ENCODE measurements at regions not wholly inside any gene's neighbourhood (a gene's known extent, or its start where the extent isn't known, plus 50 kb on each side); places are given as distances from the start of the nearest gene placed in this dataset.

DNA sequence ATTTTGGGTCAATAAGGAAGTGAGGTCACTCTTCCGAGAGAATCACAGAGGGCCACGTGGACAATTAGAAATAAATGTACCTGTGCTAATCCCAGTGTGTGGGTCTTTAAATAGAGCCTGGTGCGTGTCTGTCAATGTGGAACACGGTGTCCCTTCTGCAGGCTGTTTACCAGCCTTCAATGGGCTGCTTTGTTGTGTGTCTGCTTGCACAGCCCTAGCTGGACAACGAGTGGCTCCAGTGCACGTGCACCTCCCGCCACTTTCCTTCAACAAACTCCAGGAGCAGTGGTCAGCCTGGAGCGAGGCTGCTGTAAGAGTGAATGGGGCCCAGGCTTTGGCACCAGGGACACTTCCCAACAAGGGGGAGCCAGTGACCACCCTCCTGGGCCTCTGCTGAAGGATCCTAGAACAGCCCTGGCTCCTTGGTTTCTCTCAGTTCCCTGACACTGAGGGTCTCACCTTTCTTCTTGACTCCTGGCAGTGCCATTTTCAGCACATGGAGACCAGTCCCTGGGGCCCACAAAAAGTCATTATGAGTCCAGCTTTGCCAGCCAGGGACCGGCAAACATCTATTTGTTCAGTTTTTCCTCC lies 76.1 kb downstream of the ISG20 start:
- Histone ChIP-seq H3K27me3 (ENCODE audit: control insufficient read depth, insufficient read depth, low read length) (peaks cover 18% of the 10 kb centered on the region), H3K4me3 (ENCODE audit: low read depth, low read length) (no peak overlapping the region), H3K9me3 (ENCODE audit: control insufficient read depth, insufficient read depth, low read length) (no peaks in the 10 kb centered on the region), H3K27ac (ENCODE audit: low read depth, low read length) (no peak overlapping the region)
- TF ChIP-seq CTCF (IDR thresholded peaks at IDR 0.05; ENCODE audit: low read depth, low read length), result no peak
- ChIA-PET POLR2A (no interaction called here), CTCF (no interaction called here)
- no peak for DNase-seq (ENCODE audit: low read depth, low spot score)

GRCh38 chr15:88716543-88717381 lies 77.9 kb downstream of the ISG20 start:
- ChIA-PET POLR2A (no interaction called here), CTCF (interaction anchor here (0.6 kb wide), 1 partner anchor 11 kb away, joined by 3 read pairs; no protein-coding TSS in a partner anchor)
- Histone ChIP-seq H3K4me3 (ENCODE audit: low read depth, low read length) (no peak overlapping the region), H3K27ac (ENCODE audit: low read depth, low read length) (peak overlapping the region; percentile 31), H3K9me3 (ENCODE audit: control insufficient read depth, insufficient read depth, low read length) (no peaks in the 10 kb centered on the region), H3K27me3 (ENCODE audit: control insufficient read depth, insufficient read depth, low read length) (peaks cover 18% of the 10 kb centered on the region)
- DNase-seq (ENCODE audit: low read depth, low spot score), result no peak
- no peak for TF ChIP-seq CTCF (IDR thresholded peaks at IDR 0.05; ENCODE audit: low read depth, low read length)

- ChIA-PET POLR2A (no interaction called here), CTCF (no interaction called here)
- DNase-seq (ENCODE audit: low read depth, low spot score), result no peak
- TF ChIP-seq CTCF (IDR thresholded peaks at IDR 0.05; ENCODE audit: low read depth, low read length), result no peak
- Histone ChIP-seq H3K27me3 (ENCODE audit: control insufficient read depth, insufficient read depth, low read length) (peaks cover 22% of the 10 kb centered on the region), H3K4me3 (ENCODE audit: low read depth, low read length) (no peak overlapping the region), H3K27ac (ENCODE audit: low read depth, low read length) (no peak overlapping the region), H3K9me3 (ENCODE audit: control insufficient read depth, insufficient read depth, low read length) (no peaks in the 10 kb centered on the region)
Observed at GRCh38 chr15:88717382-88718031, 78.7 kb downstream of the ISG20 start.

- DNase-seq (ENCODE audit: low read depth, low spot score), result no peak
- H3K27ac ChIP-seq (ENCODE audit: low read depth, low read length), result no peak overlapping the region
- ChIA-PET POLR2A (interaction anchor here (0.6 kb wide), 1 partner anchor 107 kb away, joined by 7 read pairs; no protein-coding TSS in a partner anchor), CTCF (no interaction called here)
- H3K9me3 ChIP-seq (ENCODE audit: control insufficient read depth, insufficient read depth, low read length), result no peaks in the 10 kb centered on the region
- H3K27me3 ChIP-seq (ENCODE audit: control insufficient read depth, insufficient read depth, low read length), result peaks cover 22% of the 10 kb centered on the region
- no peak overlapping the region for H3K4me3 ChIP-seq (ENCODE audit: low read depth, low read length)
- TF ChIP-seq CTCF (IDR thresholded peaks at IDR 0.05; ENCODE audit: low read depth, low read length), result no peak
Observed at GRCh38 chr15:88718731-88719130, 79.9 kb downstream of the ISG20 start.

- ChIA-PET CTCF (no interaction called here), POLR2A (no interaction called here)
- H3K27me3 ChIP-seq (ENCODE audit: control insufficient read depth, insufficient read depth, low read length), result peaks cover 24% of the 10 kb centered on the region
- no peak overlapping the region for H3K4me3 ChIP-seq (ENCODE audit: low read depth, low read length)
- H3K27ac ChIP-seq (ENCODE audit: low read depth, low read length), result no peak overlapping the region
- DNase-seq (ENCODE audit: low read depth, low spot score), result no peak
- no peaks in the 10 kb centered on the region for H3K9me3 ChIP-seq (ENCODE audit: control insufficient read depth, insufficient read depth, low read length)
- no peak for TF ChIP-seq CTCF (IDR thresholded peaks at IDR 0.05; ENCODE audit: low read depth, low read length)
Observed at GRCh38 chr15:88719654-88720053, 80.8 kb downstream of the ISG20 start.

All from AG04450 (cell line).